ENCODE measurements at regions not wholly inside any gene's neighbourhood (a gene's known extent, or its start where the extent isn't known, plus 50 kb on each side); places are given as distances from the start of the nearest gene placed in this dataset.
"Not testable (repeated sequence)": the region's sequence is repeated elsewhere in the genome, so short reads cannot be mapped to it uniquely, and the experiment has no call there.

GRCh38 chr12:131192951-131193350 lies 239.2 kb downstream of the ADGRD1 start:
- no peak for DNase-seq

GRCh38 chr12:131194166-131194565 lies 240.5 kb downstream of the ADGRD1 start:
- DNase-seq, result no peak

- DNase-seq, result no peak
These were observed 242.1 kb downstream of the ADGRD1 start for GRCh38 chr12:131195796-131196195.

GRCh38 chr12:131196220-131196619 lies 242.5 kb downstream of the ADGRD1 start:
- DNase-seq, result no peak

- no peak for DNase-seq
These were observed 243.8 kb downstream of the ADGRD1 start for GRCh38 chr12:131197490-131197889.

GRCh38 chr12:131199221-131199620 lies 245.5 kb downstream of the ADGRD1 start:
- no peak for DNase-seq

- not testable (repeated sequence) for DNase-seq
These were observed 248.2 kb downstream of the ADGRD1 start for GRCh38 chr12:131201912-131202311.

- DNase-seq, result no peak
These were observed 249.1 kb downstream of the ADGRD1 start for GRCh38 chr12:131202592-131203378.

- no peak for DNase-seq
These were observed 250.1 kb downstream of the ADGRD1 start for GRCh38 chr12:131203666-131204415.

- no peak for DNase-seq
These were observed 250.9 kb downstream of the ADGRD1 start for GRCh38 chr12:131204416-131205274.

GRCh38 chr12:131205275-131205933 lies 251.7 kb downstream of the ADGRD1 start:
- DNase-seq, result not testable (repeated sequence)

GRCh38 chr12:131206630-131207299 lies 253.1 kb downstream of the ADGRD1 start:
- DNase-seq, result not testable (repeated sequence)

- DNase-seq, result not testable (repeated sequence)
These were observed 253.6 kb downstream of the ADGRD1 start for GRCh38 chr12:131207300-131207660.

- not testable (repeated sequence) for DNase-seq
These were observed 254.1 kb downstream of the ADGRD1 start for GRCh38 chr12:131207841-131208240.

GRCh38 chr12:131208425-131208824 lies 254.7 kb downstream of the ADGRD1 start:
- DNase-seq, result no peak

- DNase-seq, result no peak
These were observed 255.7 kb downstream of the ADGRD1 start for GRCh38 chr12:131209082-131210070.

GRCh38 chr12:131210506-131211339 lies 257.0 kb downstream of the ADGRD1 start:
- DNase-seq, result no peak

GRCh38 chr12:131211340-131211938 lies 257.7 kb downstream of the ADGRD1 start:
- no peak for DNase-seq

Measured in skin of body (tissue), 1 donor.